ENCODE measurements at regions not wholly inside any gene's neighbourhood (a gene's known extent, or its start where the extent isn't known, plus 50 kb on each side); places are given as distances from the start of the nearest gene placed in this dataset.

DNA sequence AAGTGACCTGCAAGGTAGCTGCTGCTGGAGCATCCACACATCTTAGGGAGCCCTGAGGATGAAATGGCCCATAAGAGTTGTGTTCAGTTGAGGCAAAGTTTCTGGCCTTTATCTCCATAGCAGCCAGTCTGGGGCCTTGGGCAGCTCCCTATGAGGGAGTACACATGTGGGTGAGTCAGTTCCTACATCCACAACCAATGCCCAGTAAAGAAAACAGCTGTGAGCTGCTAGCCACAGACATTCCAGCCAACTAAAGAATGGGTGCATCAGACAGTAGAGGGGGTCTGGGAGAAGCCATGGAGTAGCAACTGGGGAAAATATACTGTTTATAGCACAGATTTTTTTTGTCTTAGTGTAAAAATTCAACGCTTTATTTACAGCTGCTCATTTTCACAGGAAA is 720.7 kb downstream of the TLE1 start:
- DNase-seq (ENCODE audit: low spot score) (no peak), ATAC-seq (no peak)

DNA sequence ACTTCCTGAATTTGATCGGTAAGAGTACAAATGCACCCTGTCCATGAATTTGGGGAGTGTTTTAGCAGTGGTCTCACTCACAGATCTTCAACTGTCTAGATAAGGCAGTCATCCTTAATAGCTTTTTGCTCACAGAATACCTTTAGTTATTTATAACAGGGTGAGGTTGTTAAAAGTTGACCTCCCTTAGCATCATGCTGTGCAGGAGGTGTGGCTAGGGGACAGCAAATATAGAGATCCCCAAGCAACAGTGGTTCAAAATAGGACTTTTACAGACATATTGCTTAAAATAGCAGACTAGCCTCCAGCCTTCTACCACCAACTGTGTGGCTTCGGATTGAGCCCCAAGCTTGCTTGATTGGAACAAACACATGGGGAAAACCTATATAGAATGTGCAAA is 724.4 kb downstream of the TLE1 start:
- in situ Hi-C loops (cut with HindIII; ENCODE audit: extremely low pct_ligation_motif_present, low pct_unique_long_range_greater_than_20kb) = no loop called here
- TF ChIP-seq ZNF33B (CRISPR knock-in tag; IDR thresholded peaks at IDR 0.05) (no peak), HMG20B (CRISPR knock-in tag; conservative IDR thresholded peaks at IDR 0.05) (no peak), KLF16 (CRISPR knock-in tag; IDR thresholded peaks at IDR 0.05) (no peak), ETV6 (CRISPR knock-in tag; conservative IDR thresholded peaks at IDR 0.05) (no peak), BRD4 (CRISPR knock-in tag; IDR thresholded peaks at IDR 0.05) (no peak), MAFF (IDR thresholded peaks at IDR 0.05; ENCODE audit: low read depth, low read length) (no peak), ZNF232 (CRISPR knock-in tag; IDR thresholded peaks at IDR 0.05; ENCODE audit: borderline replicate concordance) (no peak), ZNF292 (CRISPR knock-in tag; IDR thresholded peaks at IDR 0.05; ENCODE audit: borderline replicate concordance, low read depth) (no peak), YEATS2 (CRISPR knock-in tag; IDR thresholded peaks at IDR 0.05; ENCODE audit: borderline replicate concordance) (no peak), KMT2A (CRISPR knock-in tag; IDR thresholded peaks at IDR 0.05) (no peak)
- TF ChIP-seq, protein P1, sequence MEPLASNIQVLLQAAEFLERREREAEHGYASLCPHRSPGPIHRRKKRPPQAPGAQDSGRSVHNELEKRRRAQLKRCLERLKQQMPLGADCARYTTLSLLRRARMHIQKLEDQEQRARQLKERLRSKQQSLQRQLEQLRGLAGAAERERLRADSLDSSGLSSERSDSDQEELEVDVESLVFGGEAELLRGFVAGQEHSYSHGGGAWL (CRISPR knock-in tag; IDR thresholded peaks at IDR 0.05) = no peak
- TF ChIP-seq, protein P2, sequence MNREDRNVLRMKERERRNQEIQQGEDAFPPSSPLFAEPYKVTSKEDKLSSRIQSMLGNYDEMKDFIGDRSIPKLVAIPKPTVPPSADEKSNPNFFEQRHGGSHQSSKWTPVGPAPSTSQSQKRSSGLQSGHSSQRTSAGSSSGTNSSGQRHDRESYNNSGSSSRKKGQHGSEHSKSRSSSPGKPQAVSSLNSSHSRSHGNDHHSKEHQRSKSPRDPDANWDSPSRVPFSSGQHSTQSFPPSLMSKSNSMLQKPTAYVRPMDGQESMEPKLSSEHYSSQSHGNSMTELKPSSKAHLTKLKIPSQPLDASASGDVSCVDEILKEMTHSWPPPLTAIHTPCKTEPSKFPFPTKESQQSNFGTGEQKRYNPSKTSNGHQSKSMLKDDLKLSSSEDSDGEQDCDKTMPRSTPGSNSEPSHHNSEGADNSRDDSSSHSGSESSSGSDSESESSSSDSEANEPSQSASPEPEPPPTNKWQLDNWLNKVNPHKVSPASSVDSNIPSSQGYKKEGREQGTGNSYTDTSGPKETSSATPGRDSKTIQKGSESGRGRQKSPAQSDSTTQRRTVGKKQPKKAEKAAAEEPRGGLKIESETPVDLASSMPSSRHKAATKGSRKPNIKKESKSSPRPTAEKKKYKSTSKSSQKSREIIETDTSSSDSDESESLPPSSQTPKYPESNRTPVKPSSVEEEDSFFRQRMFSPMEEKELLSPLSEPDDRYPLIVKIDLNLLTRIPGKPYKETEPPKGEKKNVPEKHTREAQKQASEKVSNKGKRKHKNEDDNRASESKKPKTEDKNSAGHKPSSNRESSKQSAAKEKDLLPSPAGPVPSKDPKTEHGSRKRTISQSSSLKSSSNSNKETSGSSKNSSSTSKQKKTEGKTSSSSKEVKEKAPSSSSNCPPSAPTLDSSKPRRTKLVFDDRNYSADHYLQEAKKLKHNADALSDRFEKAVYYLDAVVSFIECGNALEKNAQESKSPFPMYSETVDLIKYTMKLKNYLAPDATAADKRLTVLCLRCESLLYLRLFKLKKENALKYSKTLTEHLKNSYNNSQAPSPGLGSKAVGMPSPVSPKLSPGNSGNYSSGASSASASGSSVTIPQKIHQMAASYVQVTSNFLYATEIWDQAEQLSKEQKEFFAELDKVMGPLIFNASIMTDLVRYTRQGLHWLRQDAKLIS (CRISPR knock-in tag; IDR thresholded peaks at IDR 0.05) = no peak

More for the DNA sequence above, 720.7 kb downstream of the TLE1 start:
- Histone ChIP-seq H3K4me2 (ENCODE audit: low read depth, low read length) (no peak overlapping the region), H3K27ac (ENCODE audit: extremely low read length, insufficient read depth, low read length) (no peak overlapping the region), H4K20me1 (ENCODE audit: insufficient read depth, low read length) (no peaks in the 10 kb centered on the region), H2AFZ (ENCODE audit: low read length) (no peak overlapping the region), H3K9me3 (ENCODE audit: low read length) (peaks cover 12% of the 10 kb centered on the region), H3K4me3 (replicated peaks in 1 of 3; ENCODE audit: insufficient read depth in 1 of 3, low read depth in 2 of 3, low read length in 3 of 3) (no peak overlapping the region), H3K4me1 (ENCODE audit: insufficient read depth, low read length) (no peaks in the 10 kb centered on the region), H3K27me3 (ENCODE audit: control insufficient read depth in 1 of 2, insufficient read depth in 2 of 2, low read length in 2 of 2) (no peaks in the 10 kb centered on the region), H3K79me2 (ENCODE audit: insufficient read depth, low read length) (no peaks in the 10 kb centered on the region), H3K9ac (ENCODE audit: insufficient read depth, low read depth, low read length) (no peak overlapping the region), H3K36me3 (replicated peaks in 1 of 2; ENCODE audit: control insufficient read depth in 1 of 2, insufficient read depth in 2 of 2, low read length in 2 of 2) (no peaks in the 10 kb centered on the region)
- TF ChIP-seq ZNF841 (CRISPR knock-in tag; IDR thresholded peaks at IDR 0.05; ENCODE audit: borderline replicate concordance) (no peak), ZC3H4 (CRISPR knock-in tag; IDR thresholded peaks at IDR 0.05; ENCODE audit: borderline replicate concordance) (no peak), ZNF496 (CRISPR knock-in tag; IDR thresholded peaks at IDR 0.05; ENCODE audit: insufficient replicate concordance) (no peak), SKI (IDR thresholded peaks at IDR 0.05; ENCODE audit: partially characterized antibody) (no peak), NFYC (CRISPR knock-in tag; IDR thresholded peaks at IDR 0.05) (no peak)
- TF ChIP-seq, protein P3, sequence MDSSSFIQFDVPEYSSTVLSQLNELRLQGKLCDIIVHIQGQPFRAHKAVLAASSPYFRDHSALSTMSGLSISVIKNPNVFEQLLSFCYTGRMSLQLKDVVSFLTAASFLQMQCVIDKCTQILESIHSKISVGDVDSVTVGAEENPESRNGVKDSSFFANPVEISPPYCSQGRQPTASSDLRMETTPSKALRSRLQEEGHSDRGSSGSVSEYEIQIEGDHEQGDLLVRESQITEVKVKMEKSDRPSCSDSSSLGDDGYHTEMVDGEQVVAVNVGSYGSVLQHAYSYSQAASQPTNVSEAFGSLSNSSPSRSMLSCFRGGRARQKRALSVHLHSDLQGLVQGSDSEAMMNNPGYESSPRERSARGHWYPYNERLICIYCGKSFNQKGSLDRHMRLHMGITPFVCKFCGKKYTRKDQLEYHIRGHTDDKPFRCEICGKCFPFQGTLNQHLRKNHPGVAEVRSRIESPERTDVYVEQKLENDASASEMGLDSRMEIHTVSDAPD (CRISPR knock-in tag; IDR thresholded peaks at IDR 0.05) = no peak
- no TSS peak for BruUV-seq (replicated peaks)
- intact Hi-C loops (cut with micrococcal nuclease; ENCODE audit: unreplicated experiment) = no loop called here
- CTCF ChIA-PET (ENCODE audit: low intra/inter-chr PET ratio, low total read pairs) = no interaction called here
- in situ Hi-C loops (cut with HindIII; ENCODE audit: extremely low pct_ligation_motif_present, low pct_unique_long_range_greater_than_20kb) = no loop called here
- FAIRE-seq = no peak
- WGBS (ENCODE audit: low lambda C conversion rate) = 8% methylated on average over 1 of the region's 1 CpG
- POLR2A ChIA-PET = no interaction called here

More for the DNA sequence above, 724.4 kb downstream of the TLE1 start:
- ChIA-PET POLR2A (no interaction called here), CTCF (ENCODE audit: low intra/inter-chr PET ratio, low total read pairs) (no interaction called here)
- Histone ChIP-seq H2AFZ (ENCODE audit: low read length) (no peak overlapping the region), H3K9me3 (ENCODE audit: low read length) (no peaks in the 10 kb centered on the region; the same call in 1 of the 2 replicates), H3K27me3 (ENCODE audit: control insufficient read depth in 1 of 2, insufficient read depth in 2 of 2, low read length in 2 of 2) (no peaks in the 10 kb centered on the region), H3K79me2 (ENCODE audit: insufficient read depth, low read length) (no peaks in the 10 kb centered on the region), H3K36me3 (replicated peaks in 1 of 2; ENCODE audit: control insufficient read depth in 1 of 2, insufficient read depth in 2 of 2, low read length in 2 of 2) (no peaks in the 10 kb centered on the region), H3K4me3 (replicated peaks in 1 of 3; ENCODE audit: insufficient read depth in 1 of 3, low read depth in 2 of 3, low read length in 3 of 3) (no peak overlapping the region), H4K20me1 (ENCODE audit: insufficient read depth, low read length) (no peaks in the 10 kb centered on the region), H3K9ac (ENCODE audit: insufficient read depth, low read depth, low read length) (no peak overlapping the region), H3K4me2 (ENCODE audit: low read depth, low read length) (no peak overlapping the region), H3K4me1 (ENCODE audit: insufficient read depth, low read length) (no peaks in the 10 kb centered on the region), H3K27ac (ENCODE audit: extremely low read length, insufficient read depth, low read length) (no peak overlapping the region)
- no TSS peak for BruUV-seq (replicated peaks)
- WGBS (ENCODE audit: low lambda C conversion rate) = 29% methylated on average over 2 of the region's 2 CpGs
- DNase-seq (ENCODE audit: low spot score) (no peak), FAIRE-seq (no peak), ATAC-seq (no peak)
- intact Hi-C loops (cut with micrococcal nuclease; ENCODE audit: unreplicated experiment) = no loop called here
